ENCODE measurements at regions not wholly inside any gene's neighbourhood (a gene's known extent, or its start where the extent isn't known, plus 50 kb on each side); places are given as distances from the start of the nearest gene placed in this dataset.

GRCh38 chrX:6464726-6465125 is 70.2 kb downstream of the VCX3A start:
- intact Hi-C loops (cut with micrococcal nuclease): no loop called here
- H3K4me2 ChIP-seq (ENCODE audit: low read length): no peak overlapping the region
- no peaks in the 10 kb centered on the region for H3K79me2 ChIP-seq (ENCODE audit: low read length)
- TF ChIP-seq EZH2phosphoT487 (IDR thresholded peaks at IDR 0.05; ENCODE audit: borderline replicate concordance, low read length) (no peak), CTCF (conservative IDR thresholded peaks at IDR 0.05; ENCODE audit: low read depth, low read length) (no peak), EZH2 (IDR thresholded peaks at IDR 0.05; ENCODE audit: low read length, unreplicated experiment) (no peak)
- H3F3A ChIP-seq (ENCODE audit: low read length, unreplicated experiment): no peaks in the 10 kb centered on the region
- H3K4me1 ChIP-seq (ENCODE audit: insufficient read depth, low read length): no peaks in the 10 kb centered on the region
- no peak overlapping the region for H3K9ac ChIP-seq (ENCODE audit: low read length)
- no peaks in the 10 kb centered on the region for H3K9me3 ChIP-seq (ENCODE audit: low read length)
- POLR2A ChIA-PET (ENCODE audit: unreplicated experiment): no interaction called here
- BruUV-seq (replicated peaks): no TSS peak
- no peak for ATAC-seq
- no peaks in the 10 kb centered on the region for H4K20me1 ChIP-seq (ENCODE audit: low read length)
- H3K9me2 ChIP-seq (replicated peaks; ENCODE audit: low read length): no peaks in the 10 kb centered on the region
- no peak overlapping the region for H3K4me3 ChIP-seq (ENCODE audit: low read length)
- no peaks in the 10 kb centered on the region for H3K27me3 ChIP-seq (ENCODE audit: low read length)
- H2AFZ ChIP-seq (ENCODE audit: low read length): no peak overlapping the region
- H3K27ac ChIP-seq (ENCODE audit: low read length): no peak overlapping the region
- no peaks in the 10 kb centered on the region for H3K36me3 ChIP-seq (ENCODE audit: low read depth, low read length)
- DNase-seq: no peak
- CTCF ChIA-PET: no interaction called here

- Histone ChIP-seq H3K9ac (ENCODE audit: low read length) (no peak overlapping the region), H3F3A (ENCODE audit: low read length, unreplicated experiment) (no peaks in the 10 kb centered on the region), H4K20me1 (ENCODE audit: low read length) (no peaks in the 10 kb centered on the region), H3K79me2 (ENCODE audit: low read length) (no peaks in the 10 kb centered on the region), H3K27me3 (ENCODE audit: low read length) (no peaks in the 10 kb centered on the region), H3K36me3 (ENCODE audit: low read depth, low read length) (no peaks in the 10 kb centered on the region), H3K9me2 (replicated peaks; ENCODE audit: low read length) (no peaks in the 10 kb centered on the region), H3K4me3 (ENCODE audit: low read length) (no peak overlapping the region), H3K4me1 (ENCODE audit: insufficient read depth, low read length) (no peaks in the 10 kb centered on the region), H2AFZ (ENCODE audit: low read length) (no peak overlapping the region), H3K27ac (ENCODE audit: low read length) (no peak overlapping the region), H3K4me2 (ENCODE audit: low read length) (no peak overlapping the region), H3K9me3 (ENCODE audit: low read length) (no peaks in the 10 kb centered on the region)
- ChIA-PET POLR2A (ENCODE audit: unreplicated experiment) (no interaction called here), CTCF (no interaction called here)
- TF ChIP-seq EZH2 (IDR thresholded peaks at IDR 0.05; ENCODE audit: low read length, unreplicated experiment): no peak
- no TSS peak for BruUV-seq (replicated peaks)
- intact Hi-C loops (cut with micrococcal nuclease): no loop called here
- DNase-seq: no peak
- ATAC-seq: no peak
These were observed 73.9 kb downstream of the VCX3A start for GRCh38 chrX:6460893-6461490.

DNA sequence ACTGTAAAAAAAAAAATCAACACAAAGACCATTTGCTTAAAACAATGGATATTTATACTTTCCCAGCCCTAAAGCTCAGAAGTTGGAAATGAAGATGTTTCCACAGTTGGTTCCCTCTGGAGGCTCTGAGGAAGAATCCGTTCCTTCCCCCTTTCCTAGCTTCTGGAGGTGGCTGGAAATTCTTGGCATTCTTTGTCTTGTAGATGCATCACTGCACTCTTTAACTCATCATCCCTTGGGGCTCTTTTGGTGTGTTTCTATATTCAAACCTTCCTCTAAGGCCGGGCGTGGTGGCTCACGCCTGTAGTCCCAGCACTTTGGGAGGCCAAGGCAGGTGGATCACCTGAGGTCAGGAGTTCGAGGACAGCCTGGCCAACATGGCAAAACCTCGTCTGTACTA is 78.7 kb downstream of the VCX3A start:
- H3K4me1 ChIP-seq (ENCODE audit: insufficient read depth, low read length): no peaks in the 10 kb centered on the region
- intact Hi-C loops (cut with micrococcal nuclease): no loop called here
- H3K9ac ChIP-seq (ENCODE audit: low read length): no peak overlapping the region
- H2AFZ ChIP-seq (ENCODE audit: low read length): no peak overlapping the region
- BruUV-seq (replicated peaks): no TSS peak
- H3K4me3 ChIP-seq (ENCODE audit: low read length): no peak overlapping the region
- TF ChIP-seq EZH2 (IDR thresholded peaks at IDR 0.05; ENCODE audit: low read length, unreplicated experiment) (no peak), CTCF (conservative IDR thresholded peaks at IDR 0.05; ENCODE audit: low read depth, low read length) (no peak), EZH2phosphoT487 (IDR thresholded peaks at IDR 0.05; ENCODE audit: borderline replicate concordance, low read length) (no peak)
- CTCF ChIA-PET: no interaction called here
- DNase-seq: no peak
- ATAC-seq: no peak
- no peaks in the 10 kb centered on the region for H4K20me1 ChIP-seq (ENCODE audit: low read length)
- no peaks in the 10 kb centered on the region for H3F3A ChIP-seq (ENCODE audit: low read length, unreplicated experiment)
- no peak overlapping the region for H3K27ac ChIP-seq (ENCODE audit: low read length)
- H3K36me3 ChIP-seq (ENCODE audit: low read depth, low read length): no peaks in the 10 kb centered on the region
- POLR2A ChIA-PET (ENCODE audit: unreplicated experiment): no interaction called here
- no peaks in the 10 kb centered on the region for H3K27me3 ChIP-seq (ENCODE audit: low read length)
- no peak overlapping the region for H3K4me2 ChIP-seq (ENCODE audit: low read length)
- H3K9me2 ChIP-seq (replicated peaks; ENCODE audit: low read length): no peaks in the 10 kb centered on the region
- H3K9me3 ChIP-seq (ENCODE audit: low read length): no peaks in the 10 kb centered on the region
- H3K79me2 ChIP-seq (ENCODE audit: low read length): no peaks in the 10 kb centered on the region
